Liver (tissue), 8 donors: ENCODE measurements at regions not wholly inside any gene's neighbourhood (a gene's known extent, or its start where the extent isn't known, plus 50 kb on each side); places are given as distances from the start of the nearest gene placed in this dataset.

Source experiments
- DNase-seq: peaks from one replicate; pipeline ENCODE4 v3.0.0-alpha.2; 2017; ENCODE audit warnings: low spot score
- H3K27ac ChIP-seq, 2 donors: one replicate each; pipeline ENCODE4 v1.7.0; 2013; ENCODE audit warnings: inconsistent platforms in 2 of 2, low read length in 2 of 2, control low read depth in 1 of 2, low read depth in 1 of 2, mild to moderate bottlenecking in 1 of 2
- H3K27me3 ChIP-seq, 4 donors: one replicate each; pipeline versions ENCODE4 v1.6.1 to v1.7.0; 2013; ENCODE audit warnings: low read length in 3 of 4, inconsistent platforms in 1 of 4, mild to moderate bottlenecking in 1 of 4, moderate library complexity in 1 of 4; ENCODE audit not compliant: control insufficient read depth in 4 of 4, insufficient read depth in 4 of 4
- H3K36me3 ChIP-seq, 4 donors: one replicate each; pipeline versions ENCODE4 v1.6.1 to v1.7.0; 2013; ENCODE audit warnings: low read length in 3 of 4, mild to moderate bottlenecking in 3 of 4, low read depth in 1 of 4, moderate library complexity in 1 of 4; ENCODE audit not compliant: control insufficient read depth in 4 of 4, insufficient read depth in 3 of 4
- H3K4me1 ChIP-seq, 4 donors: one replicate each; pipeline versions ENCODE4 v1.6.1 to v1.7.0; 2013; ENCODE audit warnings: low read length in 3 of 4, mild to moderate bottlenecking in 3 of 4, moderate library complexity in 1 of 4; ENCODE audit not compliant: control insufficient read depth in 4 of 4, insufficient read depth in 4 of 4
- H3K4me3 ChIP-seq, 3 donors: one replicate each; pipeline versions ENCODE4 v1.6.1 to v1.7.0; 2013; ENCODE audit warnings: low read length in 3 of 3, control low read depth in 1 of 3, low read depth in 1 of 3, mild to moderate bottlenecking in 1 of 3
- H3K9ac ChIP-seq, 2 donors: one replicate each; pipeline ENCODE4 v1.7.0; 2013; ENCODE audit warnings: low read length in 2 of 2, mild to moderate bottlenecking in 2 of 2, moderate library complexity in 2 of 2, control low read depth in 1 of 2, low read depth in 1 of 2
- H3K9me3 ChIP-seq, 4 donors: one replicate each; pipeline versions ENCODE4 v1.6.1 to v1.7.0; 2013; ENCODE audit warnings: low read length in 3 of 4; ENCODE audit not compliant: control insufficient read depth in 4 of 4
- ATF3 ChIP-seq: IDR thresholded peaks from 2 replicates; pipeline ENCODE4 v1.6.1; 2016; ENCODE audit warnings: antibody characterized with exemption
- CTCF ChIP-seq: fragments of 150-350 bp; IDR thresholded peaks from 2 replicates; pipeline ENCODE4 v1.5.1; 2017; ENCODE audit warnings: improper control_type of control experiment, low read depth, low read length; ENCODE audit not compliant: missing input control
- EGR1 ChIP-seq, 2 donors: IDR thresholded peaks; 2 replicates each; pipeline ENCODE4 v1.6.1; 2016 to 2018; ENCODE audit warnings: antibody characterized with exemption in 2 of 2, low read depth in 2 of 2
- FOXA1 ChIP-seq: IDR thresholded peaks from 2 replicates; pipeline ENCODE4 v1.6.1; 2016; ENCODE audit warnings: antibody characterized with exemption
- FOXA2 ChIP-seq: IDR thresholded peaks from 2 replicates; pipeline ENCODE4 v1.6.1; 2016; ENCODE audit warnings: antibody characterized with exemption
- GABPA ChIP-seq, 2 donors: IDR thresholded peaks in 1 of 2; conservative IDR thresholded peaks in 1 of 2; 2 replicates each; pipeline ENCODE4 v1.6.1; 2016; ENCODE audit warnings: antibody characterized with exemption in 2 of 2, mild to moderate bottlenecking in 1 of 2, moderate library complexity in 1 of 2
- HNF4A ChIP-seq, 2 donors: conservative IDR thresholded peaks; 2 replicates each; pipeline ENCODE4 v1.6.1; 2016; ENCODE audit warnings: antibody characterized with exemption in 2 of 2, mild to moderate bottlenecking in 2 of 2
- HNF4G ChIP-seq: IDR thresholded peaks from 2 replicates; pipeline ENCODE4 v1.6.1; 2016; ENCODE audit warnings: antibody characterized with exemption
- JUND ChIP-seq, 2 donors: IDR thresholded peaks; 2 replicates each; pipeline ENCODE4 v1.6.1; 2016; ENCODE audit warnings: antibody characterized with exemption in 2 of 2
- MAX ChIP-seq: IDR thresholded peaks from 2 replicates; pipeline ENCODE4 v1.6.1; 2016; ENCODE audit warnings: antibody characterized with exemption
- NR2F2 ChIP-seq: IDR thresholded peaks from 2 replicates; pipeline ENCODE4 v1.6.1; 2016; ENCODE audit warnings: antibody characterized with exemption
- RAD21 ChIP-seq, 2 donors: IDR thresholded peaks; 2 replicates each; pipeline ENCODE4 v1.6.1; 2016; ENCODE audit warnings: antibody characterized with exemption in 2 of 2, mild to moderate bottlenecking in 2 of 2
- REST ChIP-seq: IDR thresholded peaks from 2 replicates; pipeline ENCODE4 v1.6.1; 2016; ENCODE audit warnings: antibody characterized with exemption, mild to moderate bottlenecking
- RXRA ChIP-seq, 2 donors: IDR thresholded peaks; 2 replicates each; pipeline ENCODE4 v1.6.1; 2017 to 2018; ENCODE audit warnings: antibody characterized with exemption in 2 of 2, mild to moderate bottlenecking in 1 of 2
- SP1 ChIP-seq: IDR thresholded peaks from 2 replicates; pipeline ENCODE4 v1.6.1; 2018; ENCODE audit warnings: antibody characterized with exemption, mild to moderate bottlenecking
- TAF1 ChIP-seq: conservative IDR thresholded peaks from 2 replicates; pipeline ENCODE4 v1.6.1; 2016; ENCODE audit warnings: antibody characterized with exemption, mild to moderate bottlenecking
- YY1 ChIP-seq: IDR thresholded peaks from 2 replicates; pipeline ENCODE4 v1.6.1; 2016; ENCODE audit warnings: antibody characterized with exemption, mild to moderate bottlenecking
- ZBTB33 ChIP-seq: IDR thresholded peaks from 2 replicates; pipeline ENCODE4 v1.6.1; 2016; ENCODE audit warnings: antibody characterized with exemption
- WGBS: extraction: QIAGEN DNeasy Blood & Tissue Kit; methylation state at CpG from one replicate; pipeline ENCODE4 v1.1.7; 2013; 5-methylcytosine and 5-hydroxymethylcytosine counted together
- donor health status: healthy.
- donor health status: healthy.
- donor health status: healthy.
- donor health status: healthy.
- donor health status: healthy.

GRCh38 chr15:85905751-85906450, 111.2 kb upstream of the KLHL25 start:
- 87% methylated on average over 12 of the region's 12 CpGs for WGBS
- no peak for DNase-seq
- H3K9ac ChIP-seq: no peak overlapping the region

GRCh38 chr15:85906640-85907039, 111.9 kb upstream of the KLHL25 start:
- no peak overlapping the region for H3K27ac ChIP-seq
- no peaks in the 10 kb centered on the region for H3K4me1 ChIP-seq
- WGBS: 70% methylated on average over 2 of the region's 2 CpGs
- H3K4me3 ChIP-seq: no peak overlapping the region
- no peak for DNase-seq
- no peaks in the 10 kb centered on the region for H3K27me3 ChIP-seq
- no peak overlapping the region for H3K9ac ChIP-seq
- no peaks in the 10 kb centered on the region for H3K36me3 ChIP-seq
- no peaks in the 10 kb centered on the region for H3K9me3 ChIP-seq
- no peak for TF ChIP-seq ZBTB33
- no peak for TF ChIP-seq FOXA2
- no peak for TF ChIP-seq FOXA1
- no peak for TF ChIP-seq CTCF
- TF ChIP-seq REST: no peak
- TF ChIP-seq MAX: no peak
- TF ChIP-seq RXRA (IDR thresholded peaks at IDR 0.05): no peak
- TF ChIP-seq HNF4A (conservative IDR thresholded peaks at IDR 0.05): no peak
- no peak for TF ChIP-seq YY1

More at GRCh38 chr15:85905751-85906450, 111.2 kb upstream of the KLHL25 start:
- H3K36me3 ChIP-seq: no peaks in the 10 kb centered on the region
- TF ChIP-seq EGR1 (IDR thresholded peaks at IDR 0.05; ENCODE audit: low read depth in 2 of 2): no peak
- no peak for TF ChIP-seq ATF3
- TF ChIP-seq JUND (IDR thresholded peaks at IDR 0.05): no peak
- TF ChIP-seq NR2F2: no peak
- no peak for TF ChIP-seq GABPA (IDR thresholded peaks at IDR 0.05 in 1 of 2, conservative IDR thresholded peaks at IDR 0.05 in 1 of 2)
- TF ChIP-seq HNF4G: no peak
- TF ChIP-seq HNF4A (conservative IDR thresholded peaks at IDR 0.05): no peak
- TF ChIP-seq RAD21 (IDR thresholded peaks at IDR 0.05): no peak
- no peak for TF ChIP-seq RXRA (IDR thresholded peaks at IDR 0.05)
- no peak for TF ChIP-seq MAX
- no peak for TF ChIP-seq REST
- no peak for TF ChIP-seq SP1
- no peak for TF ChIP-seq TAF1
- no peak for TF ChIP-seq FOXA1
- no peak for TF ChIP-seq FOXA2
- H3K27me3 ChIP-seq: no peaks in the 10 kb centered on the region
- H3K4me3 ChIP-seq: no peak overlapping the region
- no peaks in the 10 kb centered on the region for H3K9me3 ChIP-seq
- no peak overlapping the region for H3K27ac ChIP-seq
- H3K4me1 ChIP-seq: no peaks in the 10 kb centered on the region
